ENCODE measurements at regions not wholly inside any gene's neighbourhood (a gene's known extent, or its start where the extent isn't known, plus 50 kb on each side); places are given as distances from the start of the nearest gene placed in this dataset.

DNA sequence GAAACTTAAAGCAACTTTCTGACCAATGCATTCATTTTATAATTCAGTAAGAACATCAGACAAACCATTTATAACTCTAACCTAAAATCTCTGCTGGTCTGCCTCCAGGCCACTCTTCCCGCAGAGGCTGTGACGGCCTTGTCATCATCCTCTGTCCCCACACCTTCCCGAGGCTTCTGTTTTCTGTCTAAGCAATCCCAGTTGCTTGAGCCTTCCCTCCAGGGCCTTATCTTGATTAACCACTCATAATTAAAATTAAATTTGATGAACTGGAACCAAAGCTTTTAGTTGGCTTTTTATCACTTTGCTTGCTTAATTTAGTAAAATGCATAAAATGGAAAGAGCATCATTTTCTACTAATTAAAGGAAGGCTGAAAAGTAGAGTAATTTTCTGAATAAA is 312.4 kb downstream of the DIRAS2 start:
- intact Hi-C loops (cut with DNase I): no loop called here
- H3K27ac ChIP-seq: no peak overlapping the region
- no peak for DNase-seq (ENCODE audit: low spot score in 2 of 2)

DNA sequence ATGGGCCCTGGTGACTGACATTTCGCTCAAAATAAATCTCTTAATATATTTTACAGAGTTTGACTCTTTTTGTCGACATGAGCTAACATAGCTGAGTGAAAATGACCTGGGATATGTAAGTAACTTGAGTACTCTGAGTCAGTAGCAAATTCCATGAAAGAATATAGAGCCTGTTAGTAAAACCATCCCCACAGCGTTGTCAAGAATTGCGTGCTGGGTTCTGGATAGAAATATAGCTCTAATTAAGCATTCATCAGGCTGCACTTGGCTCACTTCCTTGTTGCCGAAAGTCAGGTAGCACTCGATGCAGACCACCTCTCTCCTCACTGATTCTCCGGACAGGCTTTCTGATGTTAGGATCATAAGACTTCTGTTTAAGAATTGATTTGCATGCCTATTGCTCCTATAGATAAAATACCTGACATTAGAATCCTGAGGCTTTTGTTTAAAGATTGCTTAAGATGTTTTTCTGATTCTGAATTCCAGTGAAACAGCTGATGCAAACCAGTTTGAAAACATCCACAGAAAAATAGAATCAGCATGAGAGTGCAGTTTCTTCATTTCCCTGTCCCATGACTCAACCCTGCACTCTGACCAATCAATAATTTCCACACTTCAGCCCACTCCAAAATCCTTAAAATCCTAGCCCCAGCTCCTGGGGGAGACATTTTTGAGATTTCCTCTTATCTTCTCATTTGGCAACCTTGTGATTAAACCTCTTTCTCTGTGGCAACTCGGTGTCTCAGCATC is 310.6 kb downstream of the DIRAS2 start:
- intact Hi-C loops (cut with DNase I): no loop called here
- H3K36me3 ChIP-seq: no peaks in the 10 kb centered on the region
- no peaks in the 10 kb centered on the region for H3K9me3 ChIP-seq
- TF ChIP-seq, protein P1, sequence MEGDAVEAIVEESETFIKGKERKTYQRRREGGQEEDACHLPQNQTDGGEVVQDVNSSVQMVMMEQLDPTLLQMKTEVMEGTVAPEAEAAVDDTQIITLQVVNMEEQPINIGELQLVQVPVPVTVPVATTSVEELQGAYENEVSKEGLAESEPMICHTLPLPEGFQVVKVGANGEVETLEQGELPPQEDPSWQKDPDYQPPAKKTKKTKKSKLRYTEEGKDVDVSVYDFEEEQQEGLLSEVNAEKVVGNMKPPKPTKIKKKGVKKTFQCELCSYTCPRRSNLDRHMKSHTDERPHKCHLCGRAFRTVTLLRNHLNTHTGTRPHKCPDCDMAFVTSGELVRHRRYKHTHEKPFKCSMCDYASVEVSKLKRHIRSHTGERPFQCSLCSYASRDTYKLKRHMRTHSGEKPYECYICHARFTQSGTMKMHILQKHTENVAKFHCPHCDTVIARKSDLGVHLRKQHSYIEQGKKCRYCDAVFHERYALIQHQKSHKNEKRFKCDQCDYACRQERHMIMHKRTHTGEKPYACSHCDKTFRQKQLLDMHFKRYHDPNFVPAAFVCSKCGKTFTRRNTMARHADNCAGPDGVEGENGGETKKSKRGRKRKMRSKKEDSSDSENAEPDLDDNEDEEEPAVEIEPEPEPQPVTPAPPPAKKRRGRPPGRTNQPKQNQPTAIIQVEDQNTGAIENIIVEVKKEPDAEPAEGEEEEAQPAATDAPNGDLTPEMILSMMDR (IDR thresholded peaks at IDR 0.05): no peak
- DNase-seq (ENCODE audit: low spot score in 2 of 2): no peak
- H3K4me3 ChIP-seq: no peak overlapping the region
- no peaks in the 10 kb centered on the region for H3K4me1 ChIP-seq
- no peak overlapping the region for H3K27ac ChIP-seq
- no peaks in the 10 kb centered on the region for H3K27me3 ChIP-seq

More for the DNA sequence above, 312.4 kb downstream of the DIRAS2 start:
- TF ChIP-seq, protein P1 (IDR thresholded peaks at IDR 0.05): no peak
- no peak overlapping the region for H3K4me3 ChIP-seq
- no peaks in the 10 kb centered on the region for H3K27me3 ChIP-seq
- H3K4me1 ChIP-seq: no peaks in the 10 kb centered on the region
- H3K9me3 ChIP-seq: no peaks in the 10 kb centered on the region
- H3K36me3 ChIP-seq: no peaks in the 10 kb centered on the region

DNA sequence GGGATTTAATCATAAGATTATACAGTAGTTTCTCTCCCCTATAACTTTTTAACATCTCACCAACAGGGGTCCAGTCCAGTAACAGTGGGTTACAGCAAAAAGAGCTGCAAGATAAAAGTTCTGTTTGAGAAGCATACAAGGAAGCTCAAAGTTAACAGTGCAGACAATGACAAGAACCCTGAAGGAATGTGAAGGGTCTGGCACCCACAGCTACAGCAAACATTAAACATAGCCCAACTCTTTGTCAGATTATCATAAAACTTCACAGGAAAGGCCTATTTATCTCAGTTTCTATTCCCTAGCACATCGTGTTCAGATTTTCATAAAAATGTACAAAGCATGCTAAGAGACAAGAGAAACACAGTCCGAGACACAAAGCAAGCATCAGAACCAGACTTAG is 309.4 kb downstream of the DIRAS2 start:
- no peaks in the 10 kb centered on the region for H3K4me1 ChIP-seq
- H3K4me3 ChIP-seq: no peak overlapping the region
- TF ChIP-seq, protein P1 (IDR thresholded peaks at IDR 0.05): no peak
- no peak for DNase-seq (ENCODE audit: low spot score in 2 of 2)
- intact Hi-C loops (cut with DNase I): no loop called here
- no peak overlapping the region for H3K27ac ChIP-seq
- H3K27me3 ChIP-seq: no peaks in the 10 kb centered on the region
- H3K36me3 ChIP-seq: no peaks in the 10 kb centered on the region
- no peaks in the 10 kb centered on the region for H3K9me3 ChIP-seq

DNA sequence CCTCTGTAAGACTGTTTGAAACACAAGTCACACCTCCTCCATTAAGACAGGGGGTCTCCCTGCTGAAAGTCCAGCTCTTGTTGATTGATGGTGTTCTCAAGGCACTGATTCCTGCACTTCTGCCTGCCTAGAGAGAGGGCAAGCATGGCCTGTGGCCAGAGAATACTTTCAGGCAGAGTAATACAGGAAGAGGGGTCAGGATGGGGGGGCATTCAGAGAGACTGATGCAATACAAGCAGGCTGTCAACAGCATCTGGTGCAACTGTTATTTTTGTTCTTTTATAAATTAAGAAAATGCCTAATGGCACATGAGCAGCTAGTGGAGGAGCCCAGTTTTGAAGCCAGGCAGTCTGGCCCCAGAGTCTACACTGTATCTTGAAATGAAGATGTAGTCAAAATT is 302.2 kb downstream of the DIRAS2 start:
- Histone ChIP-seq H3K36me3 (no peaks in the 10 kb centered on the region), H3K27ac (no peak overlapping the region), H3K4me3 (no peak overlapping the region), H3K27me3 (no peaks in the 10 kb centered on the region), H3K4me1 (no peaks in the 10 kb centered on the region), H3K9me3 (no peaks in the 10 kb centered on the region)
- intact Hi-C loops (cut with DNase I): no loop called here
- DNase-seq (ENCODE audit: low spot score in 2 of 2): no peak
- TF ChIP-seq, protein P1 (IDR thresholded peaks at IDR 0.05): no peak

DNA sequence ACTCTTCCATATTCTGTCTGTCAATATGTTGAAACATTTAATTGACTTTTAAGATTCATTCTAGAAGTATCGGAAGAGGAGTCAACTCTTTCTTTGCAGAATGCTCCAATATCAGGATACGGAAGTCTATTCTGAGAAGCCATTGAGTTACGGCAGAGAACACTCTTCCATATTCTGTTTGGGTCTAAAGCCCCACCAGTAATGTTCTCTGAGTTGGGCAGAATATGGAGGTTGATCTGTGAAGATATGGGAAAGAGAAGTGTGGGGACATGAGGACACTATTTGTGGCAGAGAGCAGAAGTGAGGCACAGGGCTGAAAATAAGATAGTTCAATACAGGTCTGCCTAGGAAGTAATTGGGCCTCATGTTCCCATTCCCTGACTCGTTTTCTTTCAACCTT is 300.0 kb downstream of the DIRAS2 start:
- Histone ChIP-seq H3K4me3 (no peak overlapping the region), H3K36me3 (no peaks in the 10 kb centered on the region), H3K27me3 (no peaks in the 10 kb centered on the region), H3K27ac (no peak overlapping the region), H3K4me1 (no peaks in the 10 kb centered on the region), H3K9me3 (no peaks in the 10 kb centered on the region)
- DNase-seq (ENCODE audit: low spot score in 2 of 2): no peak
- TF ChIP-seq, protein P1 (IDR thresholded peaks at IDR 0.05): no peak
- intact Hi-C loops (cut with DNase I): no loop called here

DNA sequence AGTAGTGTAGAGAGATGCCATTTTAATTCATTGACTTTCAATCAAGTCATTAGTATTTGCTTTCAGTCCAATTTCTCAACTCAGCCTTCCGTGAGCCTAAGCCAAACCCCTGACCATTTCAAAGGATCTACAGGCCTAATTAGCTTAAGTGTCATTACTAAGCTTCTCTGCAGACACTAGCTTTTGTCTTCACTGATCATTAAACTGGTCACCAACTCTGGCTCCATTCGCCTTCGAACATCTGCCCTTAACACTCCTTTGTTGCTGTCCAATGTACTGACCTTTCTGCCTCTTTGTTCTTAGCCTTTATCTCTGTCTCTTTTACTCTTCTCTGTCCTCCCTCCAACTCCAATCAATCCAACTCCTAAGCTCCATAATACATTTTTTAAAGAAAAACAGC is 299.3 kb downstream of the DIRAS2 start:
- DNase-seq (ENCODE audit: low spot score in 2 of 2): no peak
- intact Hi-C loops (cut with DNase I): no loop called here
- H3K9me3 ChIP-seq: no peaks in the 10 kb centered on the region
- TF ChIP-seq, protein P1 (IDR thresholded peaks at IDR 0.05): no peak
- no peaks in the 10 kb centered on the region for H3K27me3 ChIP-seq
- no peaks in the 10 kb centered on the region for H3K36me3 ChIP-seq
- no peaks in the 10 kb centered on the region for H3K4me1 ChIP-seq
- no peak overlapping the region for H3K4me3 ChIP-seq
- H3K27ac ChIP-seq: no peak overlapping the region

Data from ascending aorta (tissue), 2 donors.